OCI-LY7 (cell line): ENCODE measurements at regions not wholly inside any gene's neighbourhood (a gene's known extent, or its start where the extent isn't known, plus 50 kb on each side); places are given as distances from the start of the nearest gene placed in this dataset.

Experiments
- BruUV-seq: library from RNA; stranded (reverse); fragments of 400-500 nt; replicated peaks from 2 replicates; lab custom pipeline; 2021; lab: Mats Ljungman, UMichigan
- CTCF ChIA-PET: fragments of 300-600 bp; sonication (Branson Sonifier 250); formaldehyde crosslinking; loops from one replicate; lab custom pipeline; 2022; ENCODE audit warnings: antibody characterized with exemption; ENCODE audit not compliant: unreplicated experiment; lab: Charles Lee
- POLR2A ChIA-PET: fragments of 300-600 bp; sonication (Branson Sonifier 250); formaldehyde crosslinking; loops from one replicate; lab custom pipeline; 2022; ENCODE audit warnings: antibody characterized with exemption; lab: Charles Lee
- DNase-seq: peaks from one replicate; pipeline ENCODE4 v3.0.0-alpha.2; 2015; ENCODE audit warnings: low spot score
- H2AFZ ChIP-seq: fragments of 200-600 bp; sonication (generic), shearing (Covaris generic); 2 replicates; pipeline ENCODE4 v1.6.1; 2014; ENCODE audit warnings: mild to moderate bottlenecking, antibody characterized with exemption, low read length, moderate library complexity
- H3K27ac ChIP-seq: fragments of 200-600 bp; sonication (generic); 2 replicates; pipeline ENCODE4 v1.5.1; 2014; ENCODE audit warnings: mixed run types, low read depth, mild to moderate bottlenecking, moderate library complexity, low read length, inconsistent platforms; ENCODE audit not compliant: poor library complexity, severe bottlenecking
- H3K36me3 ChIP-seq: fragments of 200-600 bp; sonication (generic); 2 replicates; pipeline ENCODE4 v1.6.1; 2014; ENCODE audit warnings: mild to moderate bottlenecking, antibody characterized with exemption, low read length, moderate library complexity, mixed read lengths; ENCODE audit not compliant: insufficient read depth
- H3K4me1 ChIP-seq: fragments of 200-600 bp; sonication (generic); 2 replicates; pipeline ENCODE4 v1.5.1; 2014; ENCODE audit warnings: mild to moderate bottlenecking, low read length; ENCODE audit not compliant: insufficient read depth, poor library complexity, severe bottlenecking
- H3K4me2 ChIP-seq: fragments of 200-600 bp; sonication (generic); 2 replicates; pipeline ENCODE4 v1.6.1; 2014; ENCODE audit warnings: mild to moderate bottlenecking, low read length
- H3K4me3 ChIP-seq: fragments of 200-600 bp; sonication (generic); 2 replicates; pipeline ENCODE4 v1.5.1; 2014; ENCODE audit warnings: mild to moderate bottlenecking, low read depth, low read length; ENCODE audit not compliant: poor library complexity, severe bottlenecking
- H3K79me2 ChIP-seq: fragments of 200-600 bp; sonication (generic); 2 replicates; pipeline ENCODE4 v1.6.1; 2016; ENCODE audit warnings: low read depth, mild to moderate bottlenecking, low read length, moderate library complexity, mixed read lengths; ENCODE audit not compliant: insufficient read depth
- H3K9me2 ChIP-seq: fragments of 200-600 bp; sonication (generic); 2 replicates; pipeline ENCODE4 v1.6.1; 2016; ENCODE audit warnings: mild to moderate bottlenecking, low read length, mixed read lengths; ENCODE audit not compliant: insufficient read depth
- H3K9me3 ChIP-seq: fragments of 200-600 bp; sonication (generic); 2 replicates; pipeline ENCODE4 v1.6.1; 2014; ENCODE audit warnings: mild to moderate bottlenecking, mixed run types, low read length, mixed read lengths
- H4K20me1 ChIP-seq: fragments of 200-600 bp; sonication (generic); 2 replicates; pipeline ENCODE4 v1.6.1; 2014; ENCODE audit warnings: mild to moderate bottlenecking, antibody characterized with exemption, low read length, moderate library complexity, mixed read lengths; ENCODE audit not compliant: insufficient read depth
- EZH2phosphoT487 ChIP-seq: fragments of 200-600 bp; sonication (generic); IDR thresholded peaks from 2 replicates; pipeline ENCODE4 v1.6.1; 2018; ENCODE audit warnings: low read depth, borderline replicate concordance, mild to moderate bottlenecking, mixed run types, antibody characterized with exemption, low read length, moderate library complexity, mixed read lengths
- intact Hi-C: fragments of 100-400 bp; cut with micrococcal nuclease; formaldehyde crosslinking; loops from one replicate; pipeline ENCODE4 v1.10.0; 2022; ENCODE audit not compliant: unreplicated experiment
- TF ChIP-seq, protein P1 (sequence below): fragments of 200-600 bp; sonication (generic); conservative IDR thresholded peaks from 2 replicates; pipeline ENCODE4 v1.5.1; 2014; ENCODE audit warnings: mild to moderate bottlenecking, antibody characterized with exemption, low read length, moderate library complexity, mixed read lengths

- H2AFZ ChIP-seq, result no peak overlapping the region
- no peak for DNase-seq
- H3K4me1 ChIP-seq, result no peaks in the 10 kb centered on the region
- no peaks in the 10 kb centered on the region for H4K20me1 ChIP-seq
- no peaks in the 10 kb centered on the region for H3K9me2 ChIP-seq
- no peak overlapping the region for H3K4me3 ChIP-seq
- H3K79me2 ChIP-seq, result no peaks in the 10 kb centered on the region
- no peak overlapping the region for H3K27ac ChIP-seq
- no peaks in the 10 kb centered on the region for H3K9me3 ChIP-seq
- TF ChIP-seq, protein P1, sequence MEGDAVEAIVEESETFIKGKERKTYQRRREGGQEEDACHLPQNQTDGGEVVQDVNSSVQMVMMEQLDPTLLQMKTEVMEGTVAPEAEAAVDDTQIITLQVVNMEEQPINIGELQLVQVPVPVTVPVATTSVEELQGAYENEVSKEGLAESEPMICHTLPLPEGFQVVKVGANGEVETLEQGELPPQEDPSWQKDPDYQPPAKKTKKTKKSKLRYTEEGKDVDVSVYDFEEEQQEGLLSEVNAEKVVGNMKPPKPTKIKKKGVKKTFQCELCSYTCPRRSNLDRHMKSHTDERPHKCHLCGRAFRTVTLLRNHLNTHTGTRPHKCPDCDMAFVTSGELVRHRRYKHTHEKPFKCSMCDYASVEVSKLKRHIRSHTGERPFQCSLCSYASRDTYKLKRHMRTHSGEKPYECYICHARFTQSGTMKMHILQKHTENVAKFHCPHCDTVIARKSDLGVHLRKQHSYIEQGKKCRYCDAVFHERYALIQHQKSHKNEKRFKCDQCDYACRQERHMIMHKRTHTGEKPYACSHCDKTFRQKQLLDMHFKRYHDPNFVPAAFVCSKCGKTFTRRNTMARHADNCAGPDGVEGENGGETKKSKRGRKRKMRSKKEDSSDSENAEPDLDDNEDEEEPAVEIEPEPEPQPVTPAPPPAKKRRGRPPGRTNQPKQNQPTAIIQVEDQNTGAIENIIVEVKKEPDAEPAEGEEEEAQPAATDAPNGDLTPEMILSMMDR, result no peak
- TF ChIP-seq EZH2phosphoT487, result no peak
- no TSS peak for BruUV-seq
- intact Hi-C loops, result no loop called here
- POLR2A ChIA-PET, result no interaction called here
- no peaks in the 10 kb centered on the region for H3K36me3 ChIP-seq
- CTCF ChIA-PET, result no interaction called here
- H3K4me2 ChIP-seq, result no peak overlapping the region
Measured at GRCh38 chr18:28588884-28589549, 412.1 kb upstream of the CDH2 start.

GRCh38 chr18:28584731-28585130 lies 407.8 kb upstream of the CDH2 start:
- no peaks in the 10 kb centered on the region for H3K9me3 ChIP-seq
- intact Hi-C loops, result no loop called here
- BruUV-seq, result no TSS peak
- no peaks in the 10 kb centered on the region for H3K36me3 ChIP-seq
- H3K27ac ChIP-seq, result no peak overlapping the region
- no peaks in the 10 kb centered on the region for H3K9me2 ChIP-seq
- ChIA-PET POLR2A (no interaction called here), CTCF (no interaction called here)
- H3K4me1 ChIP-seq, result no peaks in the 10 kb centered on the region
- DNase-seq, result no peak
- H3K4me2 ChIP-seq, result no peak overlapping the region
- H3K4me3 ChIP-seq, result no peak overlapping the region
- no peaks in the 10 kb centered on the region for H4K20me1 ChIP-seq
- TF ChIP-seq EZH2phosphoT487, result no peak
- TF ChIP-seq, protein P1, result no peak
- no peaks in the 10 kb centered on the region for H3K79me2 ChIP-seq
- no peak overlapping the region for H2AFZ ChIP-seq

DNA sequence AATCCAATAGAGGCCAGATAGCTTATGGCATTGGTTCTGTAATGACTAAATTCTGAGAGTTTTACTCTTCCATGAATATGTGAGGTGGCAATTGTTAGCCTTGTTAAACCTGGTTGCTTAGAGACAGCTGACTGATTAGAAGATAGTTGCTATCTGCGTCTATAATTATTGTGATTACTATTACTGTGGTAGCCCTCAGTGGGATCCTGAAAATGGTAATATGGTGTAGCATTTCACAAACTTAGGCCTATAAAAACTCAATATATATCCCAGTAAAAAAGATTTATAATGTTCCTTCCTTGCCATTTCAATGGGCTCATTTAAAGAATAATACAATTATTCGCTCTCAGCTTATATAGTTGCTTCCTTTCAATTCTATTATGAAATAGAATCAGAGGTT lies 405.8 kb upstream of the CDH2 start:
- Histone ChIP-seq H3K36me3 (no peaks in the 10 kb centered on the region), H2AFZ (no peak overlapping the region), H3K27ac (no peak overlapping the region), H3K4me1 (no peaks in the 10 kb centered on the region), H3K79me2 (no peaks in the 10 kb centered on the region), H4K20me1 (no peaks in the 10 kb centered on the region), H3K9me2 (no peaks in the 10 kb centered on the region), H3K4me2 (no peak overlapping the region), H3K9me3 (no peaks in the 10 kb centered on the region), H3K4me3 (no peak overlapping the region)
- intact Hi-C loops, result no loop called here
- no peak for TF ChIP-seq EZH2phosphoT487
- TF ChIP-seq, protein P1, result no peak
- POLR2A ChIA-PET, result no interaction called here
- no peak for DNase-seq
- BruUV-seq, result no TSS peak
- CTCF ChIA-PET, result no interaction called here
